ENCODE measurements at regions not wholly inside any gene's neighbourhood (a gene's known extent, or its start where the extent isn't known, plus 50 kb on each side); places are given as distances from the start of the nearest gene placed in this dataset.

GRCh38 chr12:45674181-45674977, 55.1 kb upstream of the ARID2 start:
- TF ChIP-seq POLR2A (IDR thresholded peaks at IDR 0.05) = no peak
- TF ChIP-seq CTCF (IDR thresholded peaks at IDR 0.05) = no peak
- TF ChIP-seq EP300 (IDR thresholded peaks at IDR 0.05) = no peak

All from tibial nerve (tissue), 4 donors.